CD14-positive monocyte (primary cell): ENCODE measurements at regions not wholly inside any gene's neighbourhood (a gene's known extent, or its start where the extent isn't known, plus 50 kb on each side); places are given as distances from the start of the nearest gene placed in this dataset.

Experiments used
- DNase-seq, 3 donors: peaks; one replicate each; pipeline ENCODE4 v3.0.0-alpha.2; 2011 to 2022
- H2AFZ ChIP-seq: 2 replicates; pipeline ENCODE4 v1.6.0; 2012; ENCODE audit warnings: mild to moderate bottlenecking, low read depth, low read length, inconsistent platforms; ENCODE audit not compliant: insufficient read depth, poor library complexity, severe bottlenecking
- H3K27ac ChIP-seq, 2 donors: 1 replicate in 1 of 2; 2 replicates in 1 of 2; pipeline ENCODE4 v1.5.1; 2012 to 2013; ENCODE audit warnings: low read length in 2 of 2, control low read depth in 1 of 2, inconsistent platforms in 1 of 2, low read depth in 1 of 2, mild to moderate bottlenecking in 1 of 2
- H3K27me3 ChIP-seq, 2 donors: one replicate each; pipeline versions ENCODE4 v1.6.0 to v1.6.1; 2011 to 2013; ENCODE audit warnings: low read length in 2 of 2; ENCODE audit not compliant: control insufficient read depth in 2 of 2, insufficient read depth in 2 of 2
- H3K36me3 ChIP-seq, 2 donors: replicated peaks in 1 of 2; 1 replicate in 1 of 2; 2 replicates in 1 of 2; pipeline versions ENCODE4 v1.5.1 to v1.6.1; 2012 to 2013; ENCODE audit warnings: low read length in 2 of 2, control low read depth in 1 of 2, inconsistent platforms in 1 of 2, mild to moderate bottlenecking in 1 of 2; ENCODE audit not compliant: insufficient read depth in 2 of 2, control insufficient read depth in 1 of 2
- H3K4me1 ChIP-seq, 2 donors: 1 replicate in 1 of 2; 2 replicates in 1 of 2; pipeline versions ENCODE4 v1.5.1 to v1.6.1; 2012 to 2013; ENCODE audit warnings: low read length in 2 of 2, control low read depth in 1 of 2, inconsistent platforms in 1 of 2, mild to moderate bottlenecking in 1 of 2, moderate library complexity in 1 of 2; ENCODE audit not compliant: insufficient read depth in 2 of 2, control insufficient read depth in 1 of 2
- H3K4me2 ChIP-seq: replicated peaks from 2 replicates; pipeline ENCODE3; 2012; ENCODE audit warnings: low read length, moderate library complexity, mild to moderate bottlenecking; ENCODE audit not compliant: poor library complexity, severe bottlenecking; ENCODE audit errors: extremely low read depth
- H3K4me3 ChIP-seq, 3 experiments: fragments of 200-600 bp in 1 of 3; sonication (generic) in 1 of 3; replicated peaks in 1 of 3; 1 replicate in 2 of 3; 2 replicates in 1 of 3; pipeline ENCODE4 v1.5.1; 2011 to 2013; ENCODE audit warnings: low read length in 3 of 3, mild to moderate bottlenecking in 3 of 3, control low read depth in 2 of 3, low read depth in 2 of 3, inconsistent platforms in 1 of 3, moderate library complexity in 1 of 3
- H3K79me2 ChIP-seq: 2 replicates; pipeline ENCODE4 v1.6.0; 2012; ENCODE audit warnings: mild to moderate bottlenecking, control low read depth, inconsistent platforms, low read length, moderate library complexity; ENCODE audit not compliant: insufficient read depth
- H3K9ac ChIP-seq: 2 replicates; pipeline ENCODE4 v1.6.0; 2017; ENCODE audit warnings: low read length, mild to moderate bottlenecking; ENCODE audit not compliant: insufficient read depth, poor library complexity, severe bottlenecking
- H3K9me3 ChIP-seq, 2 donors: replicated peaks in 1 of 2; 1 replicate in 1 of 2; 2 replicates in 1 of 2; pipeline versions ENCODE4 v1.5.1 to v1.6.1; 2012 to 2013; ENCODE audit warnings: low read length in 2 of 2, control low read depth in 1 of 2; ENCODE audit not compliant: control insufficient read depth in 1 of 2, insufficient read depth in 1 of 2
- H4K20me1 ChIP-seq: 2 replicates; pipeline ENCODE4 v1.6.0; 2012; ENCODE audit warnings: mild to moderate bottlenecking, low read length, control low read depth, moderate library complexity; ENCODE audit not compliant: insufficient read depth
- H3K27ac Mint-ChIP-seq, 7 donors: one replicate each; pipeline ENCODE4 v1.8.0; 2020; ENCODE audit warnings: mild to moderate bottlenecking in 7 of 7, mixed read lengths in 7 of 7, moderate library complexity in 6 of 7, inconsistent platforms in 2 of 7
- H3K27me3 Mint-ChIP-seq, 3 donors: one replicate each; pipeline ENCODE4 v1.8.0; 2021 to 2022; ENCODE audit warnings: low read depth in 3 of 3, mild to moderate bottlenecking in 3 of 3, mixed read lengths in 3 of 3, moderate library complexity in 3 of 3, inconsistent platforms in 1 of 3
- H3K36me3 Mint-ChIP-seq, 2 donors: one replicate each; pipeline ENCODE4 v1.8.0; 2020; ENCODE audit warnings: mixed read lengths in 2 of 2, inconsistent platforms in 1 of 2, mild to moderate bottlenecking in 1 of 2
- H3K4me1 Mint-ChIP-seq: one replicate; pipeline ENCODE4 v1.8.0; 2020; ENCODE audit warnings: mild to moderate bottlenecking, mixed read lengths
- H3K4me3 Mint-ChIP-seq, 2 donors: one replicate each; pipeline ENCODE4 v1.8.0; 2020; ENCODE audit warnings: mild to moderate bottlenecking in 2 of 2, mixed read lengths in 2 of 2, moderate library complexity in 1 of 2
- H3K9me3 Mint-ChIP-seq, 7 donors: one replicate each; pipeline ENCODE4 v1.8.0; 2020 to 2022; ENCODE audit warnings: mixed read lengths in 7 of 7, mild to moderate bottlenecking in 6 of 7, moderate library complexity in 6 of 7, inconsistent platforms in 2 of 7
- CTCF ChIP-seq: fragments of 200-600 bp; IDR thresholded peaks from one replicate; pipeline ENCODE4 v1.8.0; 2022; ENCODE audit warnings: antibody characterized with exemption, mild to moderate bottlenecking
- WGBS: methylation state at CpG from one replicate; pipeline ENCODE4 v1.1.5; 2013; ENCODE audit warnings: missing lambda C conversion rate; ENCODE audit not compliant: insufficient coverage; 5-methylcytosine and 5-hydroxymethylcytosine counted together
- intact Hi-C, 2 donors: fragments of 100-400 bp; cut with micrococcal nuclease; formaldehyde crosslinking; loops; one replicate each; pipeline versions ENCODE4 v1.15.0 to v1.15.1; 2023

GRCh38 chr2:204108781-204109295 lies 172.3 kb downstream of the ICOS start:
- H3K9ac ChIP-seq: no peak overlapping the region
- no peak overlapping the region for H2AFZ ChIP-seq
- H3K4me1 Mint-ChIP-seq: peaks cover 23% of the 10 kb centered on the region
- H3K36me3 ChIP-seq: no peaks in the 10 kb centered on the region
- H3K27ac Mint-ChIP-seq: no peak overlapping the region
- no peaks in the 10 kb centered on the region for H3K9me3 Mint-ChIP-seq
- no peak overlapping the region for H3K4me3 ChIP-seq
- no peaks in the 10 kb centered on the region for H3K9me3 ChIP-seq
- H3K79me2 ChIP-seq: no peaks in the 10 kb centered on the region
- no peak for DNase-seq
- WGBS: 51% methylated on average over 4 of the region's 9 CpGs
- H4K20me1 ChIP-seq: no peaks in the 10 kb centered on the region
- no peak overlapping the region for H3K27ac ChIP-seq
- no peaks in the 10 kb centered on the region for H3K36me3 Mint-ChIP-seq
- H3K4me2 ChIP-seq: no peak overlapping the region
- TF ChIP-seq CTCF: no peak
- no peaks in the 10 kb centered on the region for H3K27me3 ChIP-seq
- H3K4me3 Mint-ChIP-seq: no peak overlapping the region
- peaks cover 9 to 13% of the 10 kb centered on the region in 2 donors for H3K4me1 ChIP-seq
- intact Hi-C loops: no loop called here
- peaks cover 8 to 17% (median 9%) of the 10 kb centered on the region in 3 donors for H3K27me3 Mint-ChIP-seq

GRCh38 chr2:204109681-204110080 lies 173.1 kb downstream of the ICOS start:
- Histone ChIP-seq H3K4me1 (peaks cover 9 to 13% of the 10 kb centered on the region in 2 donors), H2AFZ (no peak overlapping the region), H4K20me1 (no peaks in the 10 kb centered on the region), H3K9me3 (no peaks in the 10 kb centered on the region), H3K27ac (no peak overlapping the region), H3K36me3 (no peaks in the 10 kb centered on the region), H3K9ac (no peak overlapping the region), H3K27me3 (no peaks in the 10 kb centered on the region), H3K4me3 (no peak overlapping the region), H3K79me2 (no peaks in the 10 kb centered on the region), H3K4me2 (peak overlapping the region; percentile 28)
- Mint-ChIP-seq H3K27me3 (peaks cover 8 to 17% (median 12%) of the 10 kb centered on the region in 3 donors), H3K36me3 (no peaks in the 10 kb centered on the region), H3K27ac (peak overlapping the region in 1 of 7 donors; percentile 58), H3K9me3 (no peaks in the 10 kb centered on the region), H3K4me1 (peaks cover 29% of the 10 kb centered on the region), H3K4me3 (no peak overlapping the region)
- no peak for TF ChIP-seq CTCF
- 85% methylated on average over 9 of the region's 11 CpGs for WGBS
- DNase-seq: no peak
- intact Hi-C loops: no loop called here
